ENCODE measurements at regions not wholly inside any gene's neighbourhood (a gene's known extent, or its start where the extent isn't known, plus 50 kb on each side); places are given as distances from the start of the nearest gene placed in this dataset.

DNA sequence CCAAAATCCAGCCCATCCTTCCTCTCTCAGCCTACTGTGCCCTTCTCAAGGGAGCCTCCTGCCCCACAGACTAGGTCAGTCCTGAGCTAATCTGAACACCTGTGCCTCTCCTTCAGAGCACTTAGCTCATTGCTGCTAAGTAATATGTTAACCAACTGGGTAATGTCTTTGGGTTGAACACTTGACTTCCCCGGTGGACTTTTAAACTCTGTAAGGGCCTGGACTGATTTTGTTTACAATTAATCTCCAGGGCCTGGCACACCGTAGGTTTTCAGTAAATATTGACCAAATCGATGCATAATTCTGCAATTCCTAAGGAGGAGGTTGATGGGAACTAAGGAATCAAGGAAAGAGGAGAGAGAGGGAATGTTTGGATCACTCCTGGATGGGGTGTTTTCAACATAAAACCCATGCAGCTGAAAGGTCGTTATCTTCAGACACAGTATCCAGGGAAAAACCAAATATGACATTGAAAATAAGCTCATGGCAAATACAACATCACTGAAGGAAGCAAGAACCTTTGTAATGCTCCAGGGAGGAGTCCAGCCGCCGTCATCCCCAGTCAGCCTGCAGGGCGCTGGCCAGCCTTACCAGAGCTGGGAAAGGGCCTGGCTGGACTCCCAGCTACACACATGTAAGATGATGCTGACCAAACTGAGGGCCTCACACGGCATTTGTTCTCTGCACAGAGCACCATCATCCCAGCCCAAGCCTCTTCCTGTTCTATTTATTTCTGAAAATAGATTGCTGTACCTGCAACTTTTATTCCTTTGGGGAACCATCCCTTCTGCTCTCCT lies 166.3 kb downstream of the C5orf15 start:
- peaks cover 7% of the 10 kb centered on the region for H3K27me3 Mint-ChIP-seq (ENCODE audit: low read depth)
- H3K4me3 Mint-ChIP-seq (ENCODE audit: unreplicated experiment), result no peak overlapping the region
- H3K27ac Mint-ChIP-seq (ENCODE audit: unreplicated experiment), result no peak overlapping the region
- H3K9me3 Mint-ChIP-seq (ENCODE audit: low read depth), result no peaks in the 10 kb centered on the region
- no peak for DNase-seq (ENCODE audit: low spot score)
- TF ChIP-seq, protein P1, sequence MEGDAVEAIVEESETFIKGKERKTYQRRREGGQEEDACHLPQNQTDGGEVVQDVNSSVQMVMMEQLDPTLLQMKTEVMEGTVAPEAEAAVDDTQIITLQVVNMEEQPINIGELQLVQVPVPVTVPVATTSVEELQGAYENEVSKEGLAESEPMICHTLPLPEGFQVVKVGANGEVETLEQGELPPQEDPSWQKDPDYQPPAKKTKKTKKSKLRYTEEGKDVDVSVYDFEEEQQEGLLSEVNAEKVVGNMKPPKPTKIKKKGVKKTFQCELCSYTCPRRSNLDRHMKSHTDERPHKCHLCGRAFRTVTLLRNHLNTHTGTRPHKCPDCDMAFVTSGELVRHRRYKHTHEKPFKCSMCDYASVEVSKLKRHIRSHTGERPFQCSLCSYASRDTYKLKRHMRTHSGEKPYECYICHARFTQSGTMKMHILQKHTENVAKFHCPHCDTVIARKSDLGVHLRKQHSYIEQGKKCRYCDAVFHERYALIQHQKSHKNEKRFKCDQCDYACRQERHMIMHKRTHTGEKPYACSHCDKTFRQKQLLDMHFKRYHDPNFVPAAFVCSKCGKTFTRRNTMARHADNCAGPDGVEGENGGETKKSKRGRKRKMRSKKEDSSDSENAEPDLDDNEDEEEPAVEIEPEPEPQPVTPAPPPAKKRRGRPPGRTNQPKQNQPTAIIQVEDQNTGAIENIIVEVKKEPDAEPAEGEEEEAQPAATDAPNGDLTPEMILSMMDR (IDR thresholded peaks at IDR 0.05), result no peak
- no peaks in the 10 kb centered on the region for H3K36me3 Mint-ChIP-seq (ENCODE audit: low read depth)
- peaks cover 3% of the 10 kb centered on the region for H3K4me1 Mint-ChIP-seq (ENCODE audit: low read depth)

DNA sequence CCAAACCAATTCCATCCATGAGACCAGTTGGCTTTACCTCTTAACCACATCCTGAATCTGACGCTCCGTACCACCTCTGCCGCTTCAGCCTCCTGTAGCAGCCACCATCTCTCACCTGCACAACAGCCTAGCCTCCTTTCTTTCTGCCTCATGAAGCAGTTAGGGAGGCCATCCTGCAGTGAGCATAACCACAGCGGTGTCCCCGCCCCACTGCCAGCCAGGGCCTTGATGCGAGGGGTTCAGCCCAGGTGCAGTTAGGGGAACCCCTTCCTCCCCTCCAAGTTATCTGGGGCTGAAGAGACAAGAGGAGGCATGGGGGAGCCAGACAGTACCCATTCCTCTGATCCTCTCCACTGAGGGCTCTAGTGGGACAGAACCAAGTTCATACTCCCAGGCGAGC lies 167.0 kb downstream of the C5orf15 start:
- TF ChIP-seq, protein P1 (IDR thresholded peaks at IDR 0.05), result no peak
- Mint-ChIP-seq H3K27me3 (ENCODE audit: low read depth) (peaks cover 7% of the 10 kb centered on the region), H3K27ac (ENCODE audit: unreplicated experiment) (no peak overlapping the region), H3K9me3 (ENCODE audit: low read depth) (no peaks in the 10 kb centered on the region), H3K36me3 (ENCODE audit: low read depth) (no peaks in the 10 kb centered on the region), H3K4me3 (ENCODE audit: unreplicated experiment) (no peak overlapping the region), H3K4me1 (ENCODE audit: low read depth) (peaks cover 6% of the 10 kb centered on the region)
- DNase-seq (ENCODE audit: low spot score), result no peak

DNA sequence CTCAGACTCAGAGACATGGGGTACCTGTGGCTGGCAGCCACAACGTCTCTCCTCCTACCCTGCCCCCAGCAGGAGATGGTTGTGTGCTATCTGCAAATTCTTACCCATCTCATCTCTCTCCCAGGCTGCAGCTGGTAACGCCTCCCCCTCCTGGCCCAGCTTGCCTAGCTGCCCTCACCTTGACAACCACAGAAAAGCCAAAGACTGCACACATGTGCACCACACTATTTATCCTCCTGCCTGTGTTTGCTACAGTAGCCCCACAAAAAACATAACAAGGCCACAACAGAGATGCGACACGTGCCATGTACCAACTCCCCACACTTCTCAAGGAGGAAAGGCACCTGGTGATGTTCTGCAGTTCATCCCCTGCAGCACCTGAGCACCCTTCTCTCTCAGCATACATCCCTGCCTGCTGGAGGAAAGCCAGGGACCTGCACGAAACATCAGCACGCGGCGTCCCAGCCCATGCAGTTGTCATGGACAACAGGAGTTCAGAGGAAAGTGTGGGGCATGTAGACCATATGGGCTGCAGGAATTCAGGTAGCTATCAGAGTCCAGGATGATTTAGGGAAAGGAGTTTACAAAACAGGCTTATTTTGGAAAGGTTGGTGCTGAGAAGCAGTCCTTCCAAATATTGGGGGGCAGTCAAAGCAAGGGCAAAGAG lies 168.7 kb downstream of the C5orf15 start:
- Mint-ChIP-seq H3K36me3 (ENCODE audit: low read depth) (no peaks in the 10 kb centered on the region), H3K27ac (ENCODE audit: unreplicated experiment) (no peak overlapping the region), H3K27me3 (ENCODE audit: low read depth) (peaks cover 7% of the 10 kb centered on the region), H3K4me1 (ENCODE audit: low read depth) (peaks cover 6% of the 10 kb centered on the region), H3K9me3 (ENCODE audit: low read depth) (no peaks in the 10 kb centered on the region), H3K4me3 (ENCODE audit: unreplicated experiment) (no peak overlapping the region)
- TF ChIP-seq, protein P1 (IDR thresholded peaks at IDR 0.05), result no peak
- DNase-seq (ENCODE audit: low spot score), result no peak

DNA sequence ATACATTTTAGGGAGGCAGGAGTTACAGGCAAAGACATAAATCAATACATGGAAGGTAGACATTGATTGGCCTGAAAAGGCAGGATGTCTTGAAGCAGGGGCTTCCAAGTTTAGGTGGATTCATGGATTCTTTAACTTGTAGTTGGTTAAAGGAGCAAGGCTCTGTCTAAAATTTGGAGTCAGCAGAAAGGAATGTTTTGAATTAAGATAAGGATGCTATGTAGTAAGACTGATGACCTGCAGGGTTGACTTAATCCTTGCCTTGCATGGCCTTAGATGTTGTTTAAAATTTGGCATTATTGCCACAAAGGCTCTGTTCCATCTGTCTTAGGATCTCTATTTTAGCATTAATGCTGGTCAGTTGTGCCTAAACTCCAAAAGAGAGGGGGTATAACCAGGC lies 171.3 kb downstream of the C5orf15 start:
- Mint-ChIP-seq H3K4me3 (ENCODE audit: unreplicated experiment) (no peak overlapping the region), H3K27ac (ENCODE audit: unreplicated experiment) (no peak overlapping the region), H3K36me3 (ENCODE audit: low read depth) (no peaks in the 10 kb centered on the region), H3K27me3 (ENCODE audit: low read depth) (peaks cover 10% of the 10 kb centered on the region), H3K9me3 (ENCODE audit: low read depth) (no peaks in the 10 kb centered on the region), H3K4me1 (ENCODE audit: low read depth) (peaks cover 3% of the 10 kb centered on the region)
- TF ChIP-seq, protein P1 (IDR thresholded peaks at IDR 0.05), result no peak
- DNase-seq (ENCODE audit: low spot score), result no peak

DNA sequence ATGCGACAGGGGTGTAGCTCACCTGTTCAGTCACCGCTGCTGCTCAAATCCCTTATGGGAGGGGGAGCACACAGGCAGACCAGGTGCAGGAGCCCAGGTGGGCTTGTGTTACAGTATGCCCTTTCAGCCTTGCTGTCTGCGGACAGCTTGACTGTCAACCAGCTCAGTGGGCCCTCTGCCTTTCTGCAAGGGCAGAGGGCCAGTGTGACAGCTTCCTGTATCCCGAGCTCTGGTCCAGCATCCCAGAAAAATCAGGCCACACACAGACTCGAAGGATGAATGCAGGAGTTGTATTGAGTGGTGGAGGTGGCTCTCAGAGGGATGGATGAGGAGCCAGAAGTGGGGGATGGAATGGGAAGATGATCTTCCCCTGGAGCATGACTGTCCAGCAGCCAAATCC lies 172.2 kb downstream of the C5orf15 start:
- peaks cover 4% of the 10 kb centered on the region for H3K27me3 Mint-ChIP-seq (ENCODE audit: low read depth)
- DNase-seq (ENCODE audit: low spot score), result no peak
- no peak overlapping the region for H3K27ac Mint-ChIP-seq (ENCODE audit: unreplicated experiment)
- TF ChIP-seq, protein P1 (IDR thresholded peaks at IDR 0.05), result no peak
- H3K4me3 Mint-ChIP-seq (ENCODE audit: unreplicated experiment), result no peak overlapping the region
- H3K36me3 Mint-ChIP-seq (ENCODE audit: low read depth), result no peaks in the 10 kb centered on the region
- H3K4me1 Mint-ChIP-seq (ENCODE audit: low read depth), result peaks cover 3% of the 10 kb centered on the region
- no peaks in the 10 kb centered on the region for H3K9me3 Mint-ChIP-seq (ENCODE audit: low read depth)

Measured in chondrocyte (in vitro differentiated cells).